ENCODE measurements at regions not wholly inside any gene's neighbourhood (a gene's known extent, or its start where the extent isn't known, plus 50 kb on each side); places are given as distances from the start of the nearest gene placed in this dataset.

DNA sequence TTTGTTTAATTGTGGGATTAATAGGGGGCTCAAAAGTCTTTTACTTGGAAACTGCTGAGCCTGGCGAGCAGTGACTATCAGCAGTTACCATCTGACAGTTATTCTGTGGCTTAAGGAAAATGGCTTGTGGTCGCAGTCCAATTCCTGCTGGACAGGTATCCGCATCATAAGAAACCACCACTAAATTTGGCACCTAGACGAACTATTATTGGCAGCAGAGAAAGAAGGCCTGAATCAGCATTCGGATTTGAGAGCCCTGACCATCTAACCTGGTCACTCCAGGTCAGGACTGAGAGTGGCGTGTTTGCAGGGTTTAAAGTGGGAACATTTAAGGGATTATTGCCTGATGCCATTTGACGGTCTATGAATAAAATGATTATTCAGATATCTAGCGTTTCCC, 146.4 kb downstream of the RPS12 start:
- TF ChIP-seq POLR2AphosphoS5 (IDR thresholded peaks at IDR 0.05) (no peak), POLR2A (IDR thresholded peaks at IDR 0.05) (no peak), CTCF (IDR thresholded peaks at IDR 0.05) (no peak)

All from prostate gland (tissue), 2 donors.